ENCODE measurements at regions not wholly inside any gene's neighbourhood (a gene's known extent, or its start where the extent isn't known, plus 50 kb on each side); places are given as distances from the start of the nearest gene placed in this dataset.

- Histone ChIP-seq H3K27ac (peak overlapping the region in 1 of 11 experiments; percentile 52; a peak in 1 of 22 replicates), H3K4me3 (no peak overlapping the region)
- no peak for TF ChIP-seq Cebpa-rat (IDR thresholded peaks at IDR 0.05)
These were observed 50.1 kb upstream of the KCNH7 start for GRCh38 chr2:162888652-162889051.

More at GRCh38 chr2:162888652-162889051, 50.1 kb upstream of the KCNH7 start:
- no peaks in the 10 kb centered on the region for H3K36me3 ChIP-seq
- H3K4me1 ChIP-seq = 0 out of 20 replicates have a peak, but pooled peaks cover 0 to 5% (median 0%) of the 10 kb centered on the region in 10 experiments
- no peaks in the 10 kb centered on the region for H3K27me3 ChIP-seq
- H3K9ac ChIP-seq = no peak overlapping the region
- H3K9me3 ChIP-seq (replicated peaks in 1 of 11) = no peaks in the 10 kb centered on the region
- H3K4me2 ChIP-seq = no peak overlapping the region
- H4K20me1 ChIP-seq = no peaks in the 10 kb centered on the region

All from BLaER1 treated with 17β-estradiol and CSF1 and Interleukin-3, amounts not matched to agents 10 nM and 100 nM (cell line).